Mammary epithelial cell (primary cell): ENCODE measurements at regions not wholly inside any gene's neighbourhood (a gene's known extent, or its start where the extent isn't known, plus 50 kb on each side); places are given as distances from the start of the nearest gene placed in this dataset.
"Not testable (repeated sequence)": the region's sequence is repeated elsewhere in the genome, so short reads cannot be mapped to it uniquely, and the experiment has no call there.

Experiments
- EZH2 ChIP-seq: IDR thresholded peaks from 2 replicates; pipeline ENCODE4 v1.6.1; 2012; ENCODE audit warnings: low read length, inconsistent platforms, borderline replicate concordance
- TF ChIP-seq, protein P1 (sequence below), 2 donors: IDR thresholded peaks in 1 of 2; conservative IDR thresholded peaks in 1 of 2; 2 replicates each; pipeline ENCODE4 v1.5.1; 2011 to 2012; ENCODE audit warnings: inconsistent platforms in 2 of 2, low read length in 2 of 2, mild to moderate bottlenecking in 2 of 2, control low read depth in 1 of 2, low read depth in 1 of 2; ENCODE audit not compliant: insufficient read depth in 1 of 2; ENCODE audit errors: extremely low read depth in 1 of 2

- TF ChIP-seq, protein P1, sequence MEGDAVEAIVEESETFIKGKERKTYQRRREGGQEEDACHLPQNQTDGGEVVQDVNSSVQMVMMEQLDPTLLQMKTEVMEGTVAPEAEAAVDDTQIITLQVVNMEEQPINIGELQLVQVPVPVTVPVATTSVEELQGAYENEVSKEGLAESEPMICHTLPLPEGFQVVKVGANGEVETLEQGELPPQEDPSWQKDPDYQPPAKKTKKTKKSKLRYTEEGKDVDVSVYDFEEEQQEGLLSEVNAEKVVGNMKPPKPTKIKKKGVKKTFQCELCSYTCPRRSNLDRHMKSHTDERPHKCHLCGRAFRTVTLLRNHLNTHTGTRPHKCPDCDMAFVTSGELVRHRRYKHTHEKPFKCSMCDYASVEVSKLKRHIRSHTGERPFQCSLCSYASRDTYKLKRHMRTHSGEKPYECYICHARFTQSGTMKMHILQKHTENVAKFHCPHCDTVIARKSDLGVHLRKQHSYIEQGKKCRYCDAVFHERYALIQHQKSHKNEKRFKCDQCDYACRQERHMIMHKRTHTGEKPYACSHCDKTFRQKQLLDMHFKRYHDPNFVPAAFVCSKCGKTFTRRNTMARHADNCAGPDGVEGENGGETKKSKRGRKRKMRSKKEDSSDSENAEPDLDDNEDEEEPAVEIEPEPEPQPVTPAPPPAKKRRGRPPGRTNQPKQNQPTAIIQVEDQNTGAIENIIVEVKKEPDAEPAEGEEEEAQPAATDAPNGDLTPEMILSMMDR (conservative IDR thresholded peaks at IDR 0.05 in 1 of 2, IDR thresholded peaks at IDR 0.05 in 1 of 2; ENCODE audit: extremely low read depth in 1 of 2, insufficient read depth in 1 of 2, low read depth in 1 of 2, low read length in 2 of 2) = not testable (repeated sequence)
- TF ChIP-seq EZH2 = not testable (repeated sequence)
These were observed 122.4 kb downstream of the NPIPB11 start for GRCh38 chr16:29284159-29284558.
